IMR-90 (cell line): ENCODE measurements at regions not wholly inside any gene's neighbourhood (a gene's known extent, or its start where the extent isn't known, plus 50 kb on each side); places are given as distances from the start of the nearest gene placed in this dataset.

Experiments
- ATAC-seq: fragments of 200-7000 bp; cut with Tn5 transposase; 2 replicates; pipeline ENCODE4 v1.9.1; 2020; ENCODE audit warnings: low read depth, mild to moderate bottlenecking, moderate library complexity
- BruUV-seq: library from RNA; stranded (reverse); fragments of 400-500 nt; replicated peaks from 2 replicates; lab custom pipeline; 2021; lab: Mats Ljungman, UMichigan
- CTCF ChIA-PET: fragments of 300-600 bp; formaldehyde crosslinking; extraction: SDS; loops from one replicate; lab custom pipeline; 2021; ENCODE audit warnings: antibody characterized with exemption; lab: Yijun Ruan, JAX
- POLR2A ChIA-PET: fragments of 300-600 bp; sonication (Branson Sonifier 250); formaldehyde crosslinking; loops from one replicate; lab custom pipeline; 2022; ENCODE audit warnings: antibody characterized with exemption; ENCODE audit not compliant: unreplicated experiment; lab: Charles Lee
- DNase-seq: peaks from one replicate; pipeline ENCODE4 v3.0.0; 2013
- H2AFZ ChIP-seq: replicated peaks from 2 replicates; pipeline ENCODE3; 2013; ENCODE audit warnings: low read length, mild to moderate bottlenecking; ENCODE audit not compliant: poor library complexity
- H2AK5ac ChIP-seq: 2 replicates; pipeline ENCODE4 v1.6.1; 2013; ENCODE audit warnings: low read depth, low read length, inconsistent platforms
- H2AK9ac ChIP-seq: replicated peaks from 2 replicates; pipeline ENCODE3; 2013; ENCODE audit warnings: mild to moderate bottlenecking, low read depth, low read length, moderate library complexity; ENCODE audit not compliant: poor library complexity
- H2BK120ac ChIP-seq: 2 replicates; pipeline ENCODE4 v1.6.1; 2013; ENCODE audit warnings: low read depth, low read length, inconsistent platforms
- H2BK15ac ChIP-seq: 3 replicates; pipeline ENCODE4 v1.6.1; 2013; ENCODE audit warnings: low read depth, low read length, inconsistent platforms
- H2BK20ac ChIP-seq: 2 replicates; pipeline ENCODE4 v1.6.1; 2013; ENCODE audit warnings: low read depth, mild to moderate bottlenecking, inconsistent platforms, low read length, moderate library complexity
- H2BK5ac ChIP-seq: 2 replicates; pipeline ENCODE4 v1.6.1; 2013; ENCODE audit warnings: mild to moderate bottlenecking, low read depth, low read length, inconsistent platforms; ENCODE audit not compliant: poor library complexity, severe bottlenecking
- H3K14ac ChIP-seq: replicated peaks from 2 replicates; pipeline ENCODE4 v1.6.1; 2013; ENCODE audit warnings: low read depth, low read length, inconsistent platforms
- H3K18ac ChIP-seq: 2 replicates; pipeline ENCODE4 v1.6.1; 2013; ENCODE audit warnings: low read depth, low read length, control low read depth
- H3K23ac ChIP-seq: 2 replicates; pipeline ENCODE4 v1.6.1; 2013; ENCODE audit warnings: low read depth, low read length, inconsistent platforms
- H3K27ac ChIP-seq: 2 replicates; pipeline ENCODE4 v1.5.1; 2013; ENCODE audit warnings: mild to moderate bottlenecking, control low read depth, low read length; ENCODE audit not compliant: insufficient read depth
- H3K27me3 ChIP-seq: 2 replicates; pipeline ENCODE4 v1.6.1; 2013; ENCODE audit warnings: low read length; ENCODE audit not compliant: control insufficient read depth, insufficient read depth
- H3K36me3 ChIP-seq: 2 replicates; pipeline ENCODE4 v1.6.1; 2013; ENCODE audit warnings: low read length, mixed read lengths; ENCODE audit not compliant: control insufficient read depth, insufficient read depth
- H3K4ac ChIP-seq: 2 replicates; pipeline ENCODE4 v1.6.1; 2013; ENCODE audit warnings: low read depth, low read length, inconsistent platforms
- H3K4me1 ChIP-seq: 2 replicates; pipeline ENCODE4 v1.6.1; 2013; ENCODE audit warnings: low read length, mixed read lengths; ENCODE audit not compliant: control insufficient read depth, insufficient read depth
- H3K4me2 ChIP-seq: 2 replicates; pipeline ENCODE4 v1.6.1; 2013; ENCODE audit warnings: low read depth, mild to moderate bottlenecking, control low read depth, low read length, moderate library complexity
- H3K4me3 ChIP-seq: 2 replicates; pipeline ENCODE4 v1.5.1; 2013; ENCODE audit warnings: low read depth, mild to moderate bottlenecking, control low read depth, low read length, moderate library complexity; ENCODE audit not compliant: insufficient read depth
- H3K56ac ChIP-seq: 2 replicates; pipeline ENCODE4 v1.6.1; 2013; ENCODE audit warnings: low read length, inconsistent platforms; ENCODE audit not compliant: insufficient read depth; ENCODE audit errors: extremely low read depth
- H3K79me1 ChIP-seq, 2 experiments: 2 replicates each; pipeline ENCODE4 v1.6.1; 2013; ENCODE audit warnings: low read length in 2 of 2, inconsistent platforms in 1 of 2, low read depth in 1 of 2
- H3K9ac ChIP-seq: 2 replicates; pipeline ENCODE4 v1.6.1; 2013; ENCODE audit warnings: low read depth, low read length, control low read depth
- H3K9me1 ChIP-seq: 2 replicates; pipeline ENCODE4 v1.6.1; 2013; ENCODE audit warnings: low read length, inconsistent platforms; ENCODE audit not compliant: insufficient read depth
- H3K9me3 ChIP-seq: 2 replicates; pipeline ENCODE4 v1.6.1; 2013; ENCODE audit warnings: low read length; ENCODE audit not compliant: control insufficient read depth, insufficient read depth
- H4K20me1 ChIP-seq: 2 replicates; pipeline ENCODE4 v1.6.1; 2013; ENCODE audit warnings: low read length, inconsistent platforms; ENCODE audit not compliant: insufficient read depth
- H4K5ac ChIP-seq: 2 replicates; pipeline ENCODE4 v1.6.1; 2013; ENCODE audit warnings: mild to moderate bottlenecking, low read depth, low read length, control low read depth
- H4K8ac ChIP-seq, 2 experiments: 2 replicates each; pipeline ENCODE4 v1.6.1; 2013; ENCODE audit warnings: low read depth in 2 of 2, low read length in 2 of 2, control low read depth in 1 of 2, inconsistent platforms in 1 of 2
- H4K91ac ChIP-seq: 2 replicates; pipeline ENCODE4 v1.6.1; 2013; ENCODE audit warnings: low read depth, low read length, inconsistent platforms; ENCODE audit not compliant: insufficient read depth
- BHLHE40 ChIP-seq: fragments of 150-350 bp; IDR thresholded peaks from 2 replicates; pipeline ENCODE4 v1.6.1; 2016; ENCODE audit warnings: mild to moderate bottlenecking, low read depth, low read length
- CEBPB ChIP-seq: IDR thresholded peaks from 2 replicates; pipeline ENCODE4 v1.6.1; 2012; ENCODE audit warnings: low read depth, low read length, improper control_type of control experiment
- CHD1 ChIP-seq: IDR thresholded peaks from 2 replicates; pipeline ENCODE4 v1.6.1; 2012; ENCODE audit warnings: low read depth, low read length, improper control_type of control experiment
- CTCF ChIP-seq: conservative IDR thresholded peaks from 2 replicates; pipeline ENCODE4 v1.5.1; 2012; ENCODE audit warnings: mild to moderate bottlenecking, low read depth, low read length, improper control_type of control experiment
- FOS ChIP-seq: fragments of 150-350 bp; IDR thresholded peaks from 2 replicates; pipeline ENCODE4 v1.6.1; 2016; ENCODE audit warnings: low read depth, low read length
- MAFK ChIP-seq: IDR thresholded peaks from 2 replicates; pipeline ENCODE4 v1.6.1; 2012; ENCODE audit warnings: low read depth, low read length, improper control_type of control experiment
- MAZ ChIP-seq: IDR thresholded peaks from 2 replicates; pipeline ENCODE4 v1.6.1; 2012; ENCODE audit warnings: low read depth, mild to moderate bottlenecking, low read length, improper control_type of control experiment, moderate library complexity, borderline replicate concordance
- MXI1 ChIP-seq: IDR thresholded peaks from 2 replicates; pipeline ENCODE4 v1.6.1; 2012; ENCODE audit warnings: low read depth, mild to moderate bottlenecking, low read length, moderate library complexity, borderline replicate concordance
- NFE2L2 ChIP-seq: fragments of 150-350 bp; IDR thresholded peaks from 2 replicates; pipeline ENCODE4 v1.6.1; 2016; ENCODE audit warnings: low read depth, mild to moderate bottlenecking, low read length
- POLR2A ChIP-seq: IDR thresholded peaks from 2 replicates; pipeline ENCODE4 v1.6.1; 2012; ENCODE audit warnings: mild to moderate bottlenecking, low read depth, low read length
- RAD21 ChIP-seq: IDR thresholded peaks from 2 replicates; pipeline ENCODE4 v1.6.1; 2012; ENCODE audit warnings: low read length, improper control_type of control experiment
- RCOR1 ChIP-seq: IDR thresholded peaks from 2 replicates; pipeline ENCODE4 v1.6.1; 2012; ENCODE audit warnings: mild to moderate bottlenecking, low read length, improper control_type of control experiment; ENCODE audit not compliant: insufficient replicate concordance
- RFX5 ChIP-seq: IDR thresholded peaks from 2 replicates; pipeline ENCODE4 v1.8.0; 2012; ENCODE audit warnings: low read depth, mild to moderate bottlenecking, low read length, moderate library complexity
- SMC3 ChIP-seq: fragments of 150-350 bp; IDR thresholded peaks from 2 replicates; pipeline ENCODE4 v1.6.1; 2016; ENCODE audit warnings: low read depth, mild to moderate bottlenecking, antibody characterized with exemption, low read length, moderate library complexity
- WGBS, 2 experiments: methylation state at CpG; one replicate each; pipeline versions ENCODE4 v1.1.5 to v1.1.7; 2013; ENCODE audit warnings: missing lambda C conversion rate in 2 of 2; ENCODE audit not compliant: insufficient read length in 1 of 2; ENCODE audit errors: extremely low coverage in 2 of 2; 5-methylcytosine and 5-hydroxymethylcytosine counted together
- dilution Hi-C: fragments of 300-500 bp; cut with HindIII; formaldehyde crosslinking; loops from one replicate; pipeline ENCODE4 v1.14.3; 2018; ENCODE audit warnings: low sequenced_read_pairs; ENCODE audit not compliant: unreplicated experiment
- in situ Hi-C: fragments of 300-500 bp; cut with MboI; formaldehyde crosslinking; loops from 3 replicates; pipeline ENCODE4 v1.14.3; 2019; ENCODE audit warnings: low sequenced_read_pairs, inconsistent platforms, mixed read lengths
- intact Hi-C: fragments of 100-400 bp; cut with micrococcal nuclease; formaldehyde crosslinking; loops from 2 replicates; pipeline ENCODE4 v1.10.0; 2022
- TF ChIP-seq, protein P1 (sequence below): fragments of 150-350 bp; IDR thresholded peaks from 2 replicates; pipeline ENCODE4 v1.6.1; 2016; ENCODE audit warnings: low read depth, mild to moderate bottlenecking, low read length, moderate library complexity, borderline replicate concordance
- TF ChIP-seq, protein P2 (sequence below): fragments of 150-350 bp; IDR thresholded peaks from 2 replicates; pipeline ENCODE4 v1.6.1; 2017; ENCODE audit warnings: mild to moderate bottlenecking, antibody characterized with exemption, low read length, low read depth

- WGBS, 2 experiments = no CpG with 5 or more reads among the region's 2 CpGs
- no peak overlapping the region for H3K9ac ChIP-seq
- no TSS peak for BruUV-seq
- in situ Hi-C loops = no loop called here
- H3K27ac ChIP-seq = no peak overlapping the region
- H3K56ac ChIP-seq = no peak overlapping the region
- H3K4ac ChIP-seq = no peak overlapping the region
- ATAC-seq (no peak), DNase-seq (no peak)
- H4K5ac ChIP-seq = no peak overlapping the region
- H3K4me3 ChIP-seq = no peak overlapping the region
- no peak overlapping the region for H3K23ac ChIP-seq
- H2BK120ac ChIP-seq = no peak overlapping the region
- no peak overlapping the region for H2BK5ac ChIP-seq
- intact Hi-C loops = no loop called here
- H4K20me1 ChIP-seq = no peaks in the 10 kb centered on the region
- ChIA-PET POLR2A (interaction anchor here (0.6 kb wide), 1 partner anchor 11 kb away, joined by 3 read pairs; no protein-coding TSS in a partner anchor), CTCF (interaction anchor here (1.5 kb wide), 1 partner anchor 8 kb away, joined by 4 read pairs; no protein-coding TSS in a partner anchor)
- H3K36me3 ChIP-seq = no peaks in the 10 kb centered on the region
- no peak overlapping the region for H3K4me2 ChIP-seq
- no peak overlapping the region for H3K18ac ChIP-seq
- H3K27me3 ChIP-seq = no peaks in the 10 kb centered on the region
- H3K9me1 ChIP-seq = no peaks in the 10 kb centered on the region
- no peak overlapping the region for H2AK5ac ChIP-seq
- no peak overlapping the region for H2AFZ ChIP-seq
- H2BK20ac ChIP-seq = no peak overlapping the region
- TF ChIP-seq SMC3 (no peak), RFX5 (no peak), RCOR1 (no peak), RAD21 (no peak), MAZ (no peak), CHD1 (no peak), BHLHE40 (no peak), FOS (no peak), POLR2A (no peak), NFE2L2 (no peak), MXI1 (no peak), MAFK (no peak), CEBPB (no peak), CTCF (no peak)
- TF ChIP-seq, protein P1, sequence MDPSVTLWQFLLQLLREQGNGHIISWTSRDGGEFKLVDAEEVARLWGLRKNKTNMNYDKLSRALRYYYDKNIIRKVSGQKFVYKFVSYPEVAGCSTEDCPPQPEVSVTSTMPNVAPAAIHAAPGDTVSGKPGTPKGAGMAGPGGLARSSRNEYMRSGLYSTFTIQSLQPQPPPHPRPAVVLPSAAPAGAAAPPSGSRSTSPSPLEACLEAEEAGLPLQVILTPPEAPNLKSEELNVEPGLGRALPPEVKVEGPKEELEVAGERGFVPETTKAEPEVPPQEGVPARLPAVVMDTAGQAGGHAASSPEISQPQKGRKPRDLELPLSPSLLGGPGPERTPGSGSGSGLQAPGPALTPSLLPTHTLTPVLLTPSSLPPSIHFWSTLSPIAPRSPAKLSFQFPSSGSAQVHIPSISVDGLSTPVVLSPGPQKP = no peak
- TF ChIP-seq, protein P2, sequence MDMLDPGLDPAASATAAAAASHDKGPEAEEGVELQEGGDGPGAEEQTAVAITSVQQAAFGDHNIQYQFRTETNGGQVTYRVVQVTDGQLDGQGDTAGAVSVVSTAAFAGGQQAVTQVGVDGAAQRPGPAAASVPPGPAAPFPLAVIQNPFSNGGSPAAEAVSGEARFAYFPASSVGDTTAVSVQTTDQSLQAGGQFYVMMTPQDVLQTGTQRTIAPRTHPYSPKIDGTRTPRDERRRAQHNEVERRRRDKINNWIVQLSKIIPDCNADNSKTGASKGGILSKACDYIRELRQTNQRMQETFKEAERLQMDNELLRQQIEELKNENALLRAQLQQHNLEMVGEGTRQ = no peak
- H3K4me1 ChIP-seq = no peaks in the 10 kb centered on the region
- H2AK9ac ChIP-seq = no peak overlapping the region
- no peaks in the 10 kb centered on the region for H3K79me1 ChIP-seq
- H2BK15ac ChIP-seq = no peak overlapping the region
- dilution Hi-C loops = no loop called here
- no peak overlapping the region for H4K8ac ChIP-seq
- no peak overlapping the region for H3K14ac ChIP-seq
- H3K9me3 ChIP-seq = no peaks in the 10 kb centered on the region
- no peak overlapping the region for H4K91ac ChIP-seq
These were observed 248.7 kb upstream of the ARHGAP42 start for GRCh38 chr11:100438376-100438775.
